ENCODE measurements at regions not wholly inside any gene's neighbourhood (a gene's known extent, or its start where the extent isn't known, plus 50 kb on each side); places are given as distances from the start of the nearest gene placed in this dataset.

- no peaks in the 10 kb centered on the region for H3K9me3 ChIP-seq
- WGBS, 2 donors = 63 to 76% methylated on average over 4 to 9 of the region's 9 CpGs
- intact Hi-C loops (cut with DNase I) = no loop called here
- no peak overlapping the region for H3K4me3 ChIP-seq (replicated peaks in 1 of 3)
- H3K27ac ChIP-seq = peak overlapping the region in 2 of 3 donors; percentile 38 to 69
- no peak for TF ChIP-seq CTCF (IDR thresholded peaks at IDR 0.05)
- no peak for TF ChIP-seq POLR2A (IDR thresholded peaks at IDR 0.05)
- H3K36me3 ChIP-seq = no peaks in the 10 kb centered on the region
- peak; percentile 64 to 68 for DNase-seq
- H3K27me3 ChIP-seq = no peaks in the 10 kb centered on the region
- H3K4me1 ChIP-seq = peaks cover 3 to 16% of the 10 kb centered on the region in 2 donors
Measured at GRCh38 chrX:110425222-110426154, 66.8 kb downstream of the RTL9 start.

- TF ChIP-seq POLR2A (IDR thresholded peaks at IDR 0.05) = no peak
- TF ChIP-seq CTCF (IDR thresholded peaks at IDR 0.05) = no peak
- H3K27ac ChIP-seq = no peak overlapping the region
- intact Hi-C loops (cut with DNase I) = no loop called here
- DNase-seq = no peak
- WGBS, 2 donors = 87 to 89% methylated on average over 6 of the region's 6 CpGs
- no peaks in the 10 kb centered on the region for H3K9me3 ChIP-seq
- H3K27me3 ChIP-seq = no peaks in the 10 kb centered on the region
- H3K36me3 ChIP-seq = no peaks in the 10 kb centered on the region
- H3K4me1 ChIP-seq = peaks cover 3 to 16% of the 10 kb centered on the region in 2 donors
- H3K4me3 ChIP-seq (replicated peaks in 1 of 3) = no peak overlapping the region
Measured at GRCh38 chrX:110426155-110426504, 67.5 kb downstream of the RTL9 start.

- H3K27ac ChIP-seq = no peak overlapping the region
- H3K4me3 ChIP-seq (replicated peaks in 1 of 3) = no peak overlapping the region
- WGBS, 2 donors = 83 to 93% methylated on average over 1 of the region's 1 CpG
- peaks cover 3 to 16% of the 10 kb centered on the region in 2 donors for H3K4me1 ChIP-seq
- no peaks in the 10 kb centered on the region for H3K9me3 ChIP-seq
- intact Hi-C loops (cut with DNase I) = no loop called here
- TF ChIP-seq CTCF (IDR thresholded peaks at IDR 0.05) (no peak), POLR2A (IDR thresholded peaks at IDR 0.05) (no peak)
- no peaks in the 10 kb centered on the region for H3K27me3 ChIP-seq
- DNase-seq = no peak
- H3K36me3 ChIP-seq = no peaks in the 10 kb centered on the region
Measured at GRCh38 chrX:110427076-110427475, 68.4 kb downstream of the RTL9 start.

GRCh38 chrX:110428144-110428543 lies 69.5 kb downstream of the RTL9 start:
- TF ChIP-seq CTCF (IDR thresholded peaks at IDR 0.05) (no peak), POLR2A (IDR thresholded peaks at IDR 0.05) (no peak)
- intact Hi-C loops (cut with DNase I) = no loop called here
- Histone ChIP-seq H3K9me3 (no peaks in the 10 kb centered on the region), H3K4me1 (peaks cover 3 to 16% of the 10 kb centered on the region in 2 donors), H3K27me3 (no peaks in the 10 kb centered on the region), H3K4me3 (replicated peaks in 1 of 3) (no peak overlapping the region), H3K27ac (no peak overlapping the region), H3K36me3 (no peaks in the 10 kb centered on the region)
- 90 to 91% methylated on average over 3 of the region's 3 CpGs for WGBS, 2 donors
- no peak for DNase-seq

- Histone ChIP-seq H3K27ac (no peak overlapping the region), H3K36me3 (no peaks in the 10 kb centered on the region), H3K4me1 (peaks cover 0 to 2% of the 10 kb centered on the region in 2 donors), H3K27me3 (no peaks in the 10 kb centered on the region), H3K9me3 (no peaks in the 10 kb centered on the region), H3K4me3 (replicated peaks in 1 of 3) (no peak overlapping the region)
- intact Hi-C loops (cut with DNase I) = no loop called here
- 92 to 93% methylated on average over 1 of the region's 1 CpG for WGBS, 2 donors
- TF ChIP-seq CTCF (IDR thresholded peaks at IDR 0.05) (no peak), POLR2A (IDR thresholded peaks at IDR 0.05) (no peak)
- DNase-seq = no peak
Measured at GRCh38 chrX:110430293-110431076, 71.8 kb downstream of the RTL9 start.
